IPS DF 4.7 (cell line): ENCODE measurements at regions not wholly inside any gene's neighbourhood (a gene's known extent, or its start where the extent isn't known, plus 50 kb on each side); places are given as distances from the start of the nearest gene placed in this dataset.

Experiments
- DNase-seq: peaks from one replicate; pipeline ENCODE4 v3.0.0-alpha.2; 2013; ENCODE audit warnings: low spot score; ENCODE audit errors: extremely low read depth

GRCh38 chr3:117248153-117248552, 538.6 kb downstream of the TUSC7 start:
- DNase-seq, result no peak

GRCh38 chr3:117252208-117252607, 542.6 kb downstream of the TUSC7 start:
- DNase-seq, result no peak

GRCh38 chr3:117252651-117253050, 543.1 kb downstream of the TUSC7 start:
- DNase-seq, result no peak

- no peak for DNase-seq
These were observed 544.1 kb downstream of the TUSC7 start for GRCh38 chr3:117253636-117254035.

GRCh38 chr3:117254985-117255384, 545.4 kb downstream of the TUSC7 start:
- DNase-seq, result no peak

- DNase-seq, result no peak
These were observed 546.2 kb downstream of the TUSC7 start for GRCh38 chr3:117255736-117256135.

- no peak for DNase-seq
These were observed 552.4 kb downstream of the TUSC7 start for GRCh38 chr3:117261983-117262421.

- no peak for DNase-seq
These were observed 553.7 kb downstream of the TUSC7 start for GRCh38 chr3:117263270-117263669.

- DNase-seq, result no peak
These were observed 554.2 kb downstream of the TUSC7 start for GRCh38 chr3:117263745-117264144.

GRCh38 chr3:117264204-117264994, 554.8 kb downstream of the TUSC7 start:
- DNase-seq, result no peak

- no peak for DNase-seq
These were observed 557.2 kb downstream of the TUSC7 start for GRCh38 chr3:117266806-117267205.

GRCh38 chr3:117268318-117268717, 558.7 kb downstream of the TUSC7 start:
- no peak for DNase-seq

GRCh38 chr3:117272274-117272673, 562.7 kb downstream of the TUSC7 start:
- DNase-seq, result no peak

- DNase-seq, result no peak
These were observed 563.4 kb downstream of the TUSC7 start for GRCh38 chr3:117272876-117273523.

- no peak for DNase-seq
These were observed 568.2 kb downstream of the TUSC7 start for GRCh38 chr3:117277816-117278215.

- DNase-seq, result no peak
These were observed 569.0 kb downstream of the TUSC7 start for GRCh38 chr3:117278424-117279190.

- DNase-seq, result no peak
These were observed 571.8 kb downstream of the TUSC7 start for GRCh38 chr3:117281371-117281770.

GRCh38 chr3:117282566-117282965, 573.0 kb downstream of the TUSC7 start:
- DNase-seq, result no peak

GRCh38 chr3:117285737-117286136, 576.2 kb downstream of the TUSC7 start:
- no peak for DNase-seq

- DNase-seq, result no peak
These were observed 576.9 kb downstream of the TUSC7 start for GRCh38 chr3:117286488-117286887.

- DNase-seq, result no peak
These were observed 578.0 kb downstream of the TUSC7 start for GRCh38 chr3:117287602-117288001.

GRCh38 chr3:117291476-117291875, 581.9 kb downstream of the TUSC7 start:
- DNase-seq, result no peak
